Calu3 (cell line): ENCODE measurements at regions not wholly inside any gene's neighbourhood (a gene's known extent, or its start where the extent isn't known, plus 50 kb on each side); places are given as distances from the start of the nearest gene placed in this dataset.

Source experiments
- BruUV-seq: library from RNA; stranded (reverse); fragments of 400-500 nt; replicated peaks from 2 replicates; lab custom pipeline; 2021; lab: Mats Ljungman, UMichigan
- CTCF ChIA-PET: fragments of 300-600 bp; sonication (Branson Sonifier 250); formaldehyde crosslinking; loops from one replicate; lab custom pipeline; 2022; ENCODE audit warnings: antibody characterized with exemption; lab: Charles Lee
- DNase-seq: peaks from one replicate; pipeline ENCODE4 v3.0.0; 2022
- H3K27ac Mint-ChIP-seq: one replicate; pipeline ENCODE4 v1.8.0; 2022; ENCODE audit warnings: mixed read lengths; ENCODE audit not compliant: unreplicated experiment
- H3K27me3 Mint-ChIP-seq: one replicate; pipeline ENCODE4 v1.8.0; 2022; ENCODE audit warnings: mixed read lengths; ENCODE audit not compliant: unreplicated experiment
- H3K36me3 Mint-ChIP-seq: one replicate; pipeline ENCODE4 v1.8.0; 2022; ENCODE audit warnings: mild to moderate bottlenecking, moderate library complexity, mixed read lengths; ENCODE audit not compliant: insufficient read depth, unreplicated experiment
- H3K4me1 Mint-ChIP-seq: one replicate; pipeline ENCODE4 v1.8.0; 2022; ENCODE audit warnings: mild to moderate bottlenecking, low read depth, mixed read lengths; ENCODE audit not compliant: unreplicated experiment
- H3K4me3 Mint-ChIP-seq: one replicate; pipeline ENCODE4 v1.8.0; 2022; ENCODE audit warnings: mild to moderate bottlenecking, low read depth, moderate library complexity, mixed read lengths; ENCODE audit not compliant: unreplicated experiment
- H3K9me3 Mint-ChIP-seq: one replicate; pipeline ENCODE4 v1.8.0; 2022; ENCODE audit warnings: low read depth, mixed read lengths; ENCODE audit not compliant: unreplicated experiment
- CTCF ChIP-seq: fragments of 200-600 bp; IDR thresholded peaks from one replicate; pipeline ENCODE4 v1.8.0; 2022; ENCODE audit warnings: antibody characterized with exemption; ENCODE audit not compliant: unreplicated experiment
- intact Hi-C: fragments of 100-400 bp; cut with micrococcal nuclease; formaldehyde crosslinking; loops from one replicate; pipeline ENCODE4 v1.10.0; 2022; ENCODE audit not compliant: unreplicated experiment

DNA sequence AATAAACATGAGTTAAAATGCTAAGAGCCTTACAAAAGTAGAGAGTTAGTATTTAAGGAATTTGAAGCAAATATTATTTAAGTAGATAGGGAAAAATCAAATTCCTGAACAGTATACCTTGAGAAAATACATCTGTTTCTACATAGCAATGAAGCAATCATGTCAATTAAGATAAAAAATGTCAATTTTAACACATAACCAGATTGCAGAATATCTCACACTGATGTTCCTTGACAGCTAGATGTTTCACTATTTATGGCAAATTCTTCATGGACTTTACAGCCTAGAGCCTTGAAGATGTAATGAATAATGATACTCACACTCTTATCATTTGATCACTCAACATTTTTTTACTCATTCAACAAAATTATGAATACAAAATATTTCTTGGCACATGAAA lies 708.2 kb upstream of the PTPRD start:
- H3K27me3 Mint-ChIP-seq, result no peaks in the 10 kb centered on the region
- H3K36me3 Mint-ChIP-seq, result no peaks in the 10 kb centered on the region
- no peak overlapping the region for H3K27ac Mint-ChIP-seq
- no peak for DNase-seq
- no peak overlapping the region for H3K4me3 Mint-ChIP-seq
- intact Hi-C loops, result no loop called here
- no peak for TF ChIP-seq CTCF
- H3K4me1 Mint-ChIP-seq, result no peaks in the 10 kb centered on the region
- H3K9me3 Mint-ChIP-seq, result peaks cover 2% of the 10 kb centered on the region
- BruUV-seq, result no TSS peak
- CTCF ChIA-PET, result no interaction called here

GRCh38 chr9:11323457-11323856 lies 710.7 kb upstream of the PTPRD start:
- peaks cover 2% of the 10 kb centered on the region for H3K9me3 Mint-ChIP-seq
- CTCF ChIA-PET, result no interaction called here
- DNase-seq, result no peak
- no peak for TF ChIP-seq CTCF
- intact Hi-C loops, result no loop called here
- H3K36me3 Mint-ChIP-seq, result no peaks in the 10 kb centered on the region
- H3K4me1 Mint-ChIP-seq, result no peaks in the 10 kb centered on the region
- no TSS peak for BruUV-seq
- no peak overlapping the region for H3K27ac Mint-ChIP-seq
- no peaks in the 10 kb centered on the region for H3K27me3 Mint-ChIP-seq
- H3K4me3 Mint-ChIP-seq, result no peak overlapping the region

DNA sequence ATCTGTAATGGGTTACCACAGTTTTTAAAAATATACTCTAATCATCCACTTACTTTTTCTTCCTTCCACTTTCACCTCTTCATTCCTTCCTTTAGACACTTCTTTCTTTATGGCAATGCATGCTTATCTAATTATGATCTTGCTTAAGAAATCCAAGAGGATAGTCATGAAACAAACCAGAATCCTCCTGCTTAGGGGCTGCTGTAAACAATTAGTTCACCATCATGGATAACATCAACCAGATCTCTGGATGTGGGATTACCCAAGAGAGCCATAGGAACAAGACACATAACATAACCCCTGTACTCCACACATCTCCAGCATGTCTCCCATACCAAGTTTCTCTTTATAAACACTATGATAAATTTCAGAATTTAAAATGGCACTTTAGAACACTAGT lies 713.4 kb upstream of the PTPRD start:
- Mint-ChIP-seq H3K27ac (no peak overlapping the region), H3K27me3 (no peaks in the 10 kb centered on the region), H3K4me1 (no peaks in the 10 kb centered on the region), H3K4me3 (no peak overlapping the region), H3K36me3 (no peaks in the 10 kb centered on the region), H3K9me3 (peaks cover 4% of the 10 kb centered on the region)
- CTCF ChIA-PET, result no interaction called here
- no peak for DNase-seq
- BruUV-seq, result no TSS peak
- intact Hi-C loops, result no loop called here
- TF ChIP-seq CTCF, result no peak

DNA sequence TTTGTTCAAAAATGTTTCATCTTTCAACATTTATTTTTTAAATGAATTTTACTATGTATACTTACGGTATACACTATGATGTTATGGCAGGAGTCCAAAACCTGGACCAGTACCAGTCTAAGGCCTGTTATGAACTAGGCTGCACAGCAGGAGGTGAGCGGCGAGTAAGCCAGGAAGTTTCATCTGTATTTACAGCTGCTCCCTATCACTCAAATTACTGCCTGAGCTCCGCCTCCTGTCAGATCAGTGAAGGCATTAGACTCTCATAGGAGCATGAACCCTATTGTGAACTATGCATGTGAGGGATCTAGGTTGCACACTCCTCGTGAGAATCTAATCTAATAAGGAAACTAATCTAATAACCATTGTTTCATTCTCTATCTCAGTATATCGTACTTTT lies 715.5 kb upstream of the PTPRD start:
- TF ChIP-seq CTCF, result no peak
- H3K27me3 Mint-ChIP-seq, result no peaks in the 10 kb centered on the region
- no peaks in the 10 kb centered on the region for H3K36me3 Mint-ChIP-seq
- no TSS peak for BruUV-seq
- no peak overlapping the region for H3K27ac Mint-ChIP-seq
- CTCF ChIA-PET, result no interaction called here
- no peak for DNase-seq
- H3K9me3 Mint-ChIP-seq, result peaks cover 9% of the 10 kb centered on the region
- H3K4me1 Mint-ChIP-seq, result no peaks in the 10 kb centered on the region
- intact Hi-C loops, result no loop called here
- H3K4me3 Mint-ChIP-seq, result no peak overlapping the region

- no peaks in the 10 kb centered on the region for H3K36me3 Mint-ChIP-seq
- H3K4me3 Mint-ChIP-seq, result no peak overlapping the region
- intact Hi-C loops, result no loop called here
- no peak for TF ChIP-seq CTCF
- no peak for DNase-seq
- H3K27ac Mint-ChIP-seq, result no peak overlapping the region
- H3K9me3 Mint-ChIP-seq, result peaks cover 8% of the 10 kb centered on the region
- H3K27me3 Mint-ChIP-seq, result no peaks in the 10 kb centered on the region
- CTCF ChIA-PET, result no interaction called here
- no TSS peak for BruUV-seq
- no peaks in the 10 kb centered on the region for H3K4me1 Mint-ChIP-seq
Observed at GRCh38 chr9:11335011-11335410, 722.2 kb upstream of the PTPRD start.
